Activated CD8-positive, alpha-beta memory T cell treated with anti-CD3 and anti-CD28 coated beads for 1 hour (primary cell): ENCODE measurements at regions not wholly inside any gene's neighbourhood (a gene's known extent, or its start where the extent isn't known, plus 50 kb on each side); places are given as distances from the start of the nearest gene placed in this dataset.

Experiments used
- DNase-seq, 2 donors: peaks; one replicate each; pipeline ENCODE4 v3.0.0-alpha.2; 2020; ENCODE audit warnings: low read depth in 1 of 2; ENCODE audit errors: extremely low read depth in 1 of 2

GRCh38 chr17:77704048-77704815 lies 254.3 kb upstream of the TNRC6C start:
- DNase-seq: no peak

DNA sequence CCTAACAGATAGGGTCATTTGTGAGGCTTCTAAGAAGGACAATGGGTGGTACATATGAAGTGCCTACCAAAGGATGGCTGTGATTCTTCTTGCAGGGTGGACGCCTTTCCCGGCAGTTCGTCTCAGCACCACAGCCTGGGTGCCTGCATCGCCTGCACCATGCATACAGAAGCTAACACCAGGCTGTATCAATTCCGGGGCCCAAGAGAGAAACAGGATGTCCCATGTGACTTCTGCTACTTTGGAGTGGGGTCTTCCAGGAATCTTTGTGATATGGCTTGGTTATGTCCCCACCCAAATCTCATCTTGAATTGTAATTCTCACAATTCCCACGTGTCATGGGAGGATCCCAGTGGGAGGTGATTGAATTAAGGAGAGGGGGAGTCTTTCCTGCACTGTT lies 251.6 kb upstream of the TNRC6C start:
- DNase-seq: no peak

DNA sequence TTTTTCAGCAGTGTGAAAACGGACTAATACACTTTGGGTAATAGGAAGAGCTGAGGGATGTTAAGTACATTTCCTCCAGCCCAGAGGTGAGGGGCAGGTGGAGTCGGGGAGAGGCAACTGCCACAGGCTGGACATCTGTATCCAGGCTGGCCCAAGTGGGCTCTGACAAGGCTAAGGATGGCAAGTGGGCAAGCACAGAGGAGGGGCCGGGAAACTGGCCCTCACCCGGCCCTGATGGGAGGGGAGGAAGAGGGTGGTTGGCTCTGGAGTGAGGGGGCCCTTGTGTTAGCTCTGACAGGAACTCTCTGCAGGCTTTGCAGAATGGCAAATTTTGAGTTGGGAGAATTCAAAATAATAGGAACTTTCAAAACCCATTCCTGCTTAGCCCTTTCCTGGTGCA lies 251.0 kb upstream of the TNRC6C start:
- DNase-seq: no peak

GRCh38 chr17:77708049-77708448 lies 250.5 kb upstream of the TNRC6C start:
- no peak for DNase-seq

- DNase-seq: no peak
Observed at GRCh38 chr17:77708936-77709335, 249.6 kb upstream of the TNRC6C start.

- no peak for DNase-seq
Observed at GRCh38 chr17:77709594-77709993, 248.9 kb upstream of the TNRC6C start.

DNA sequence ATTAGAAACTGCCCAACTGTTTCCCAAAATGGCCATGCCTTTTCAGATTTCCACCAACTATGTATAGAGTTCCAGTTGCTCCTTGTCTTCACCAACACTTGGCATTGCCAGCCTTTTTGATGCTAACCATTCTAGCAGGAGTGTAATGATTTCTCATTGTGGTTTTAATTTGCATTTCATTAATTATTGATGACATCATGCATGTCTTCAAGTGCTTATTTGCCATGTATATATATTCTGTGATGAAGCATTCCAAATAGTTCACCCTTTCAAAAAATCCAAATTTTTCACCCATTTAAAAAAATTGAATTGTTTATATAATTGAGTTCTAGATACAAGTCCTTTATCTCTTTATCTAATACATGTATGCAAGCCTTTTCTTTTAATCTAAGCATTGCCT lies 245.9 kb upstream of the TNRC6C start:
- no peak for DNase-seq

DNA sequence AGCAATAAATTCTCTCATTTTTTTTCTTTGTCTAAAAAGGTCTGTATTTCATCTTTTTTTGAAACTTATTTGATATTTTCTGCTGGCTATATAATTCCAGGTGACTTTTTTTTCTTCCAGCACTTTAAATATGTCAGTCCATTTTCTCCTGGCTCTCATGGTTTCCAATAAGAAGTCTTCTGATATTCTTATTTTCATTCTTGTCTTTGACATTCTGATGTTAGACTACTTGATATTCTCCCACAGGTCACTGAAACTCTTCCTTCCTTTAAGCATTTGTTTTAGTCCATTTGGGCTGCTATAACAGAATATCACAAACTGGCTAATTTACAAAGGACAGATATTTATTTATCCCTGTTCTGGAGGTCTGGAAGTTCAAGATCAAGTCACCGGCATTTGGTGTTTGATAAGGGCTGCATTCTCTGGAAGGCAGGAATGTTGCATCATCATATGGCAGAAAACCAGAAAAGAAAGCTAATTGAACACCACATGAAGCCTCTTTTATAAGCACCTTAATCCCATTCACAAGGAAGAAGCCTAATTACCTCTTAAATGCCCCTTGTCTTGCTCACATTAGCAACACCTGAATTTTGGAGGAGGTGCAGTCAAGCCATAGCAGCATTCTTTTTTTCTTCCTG lies 242.1 kb upstream of the TNRC6C start:
- no peak for DNase-seq

DNA sequence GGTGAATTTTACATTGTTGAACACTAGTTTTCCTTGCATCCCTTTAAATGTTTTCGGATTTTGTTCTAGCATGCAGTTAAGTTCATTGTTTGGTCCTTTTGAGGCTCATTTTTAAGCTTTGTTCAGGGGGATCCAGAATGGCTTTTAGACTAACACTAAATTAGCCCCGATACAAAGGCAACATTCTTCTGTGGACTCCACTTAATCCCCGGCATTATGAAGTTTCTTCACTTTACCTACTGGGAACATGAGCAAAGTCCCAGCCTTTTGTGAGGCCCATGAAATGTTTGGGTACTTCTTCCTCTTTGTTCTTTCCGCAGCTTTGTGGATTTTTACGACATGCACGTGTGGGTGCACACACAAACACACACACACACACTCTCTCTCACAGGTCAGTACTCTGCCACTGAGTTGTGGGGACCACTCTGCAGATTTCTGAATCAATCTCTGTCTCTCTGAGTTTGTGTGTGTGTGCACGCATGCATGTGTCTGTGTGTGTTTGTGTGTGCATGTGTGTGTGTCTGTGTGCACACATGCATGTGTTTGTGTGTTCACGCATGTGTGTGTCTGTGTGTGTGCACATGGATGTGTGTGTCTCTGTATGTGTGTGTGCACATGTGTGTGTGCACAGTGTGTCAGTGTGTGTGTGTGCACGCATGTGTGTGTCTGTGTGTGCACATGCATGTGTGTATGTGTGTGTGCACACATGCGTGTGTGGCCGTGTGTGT lies 240.4 kb upstream of the TNRC6C start:
- DNase-seq: no peak

DNA sequence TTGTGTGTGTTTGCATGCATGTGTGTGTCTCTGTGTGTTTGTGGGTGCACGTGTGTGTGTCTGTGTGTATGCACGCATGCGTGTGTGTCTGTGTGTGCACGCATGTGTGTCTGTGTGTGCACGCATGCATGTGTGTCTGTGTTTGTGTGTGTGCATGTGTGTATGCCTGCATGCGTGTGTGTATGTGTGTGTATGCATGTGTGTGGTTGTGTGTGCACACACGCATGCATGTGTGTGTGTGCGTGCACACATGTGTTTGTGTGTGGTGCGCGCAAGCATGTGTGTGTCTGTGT lies 239.9 kb upstream of the TNRC6C start:
- DNase-seq: no peak

DNA sequence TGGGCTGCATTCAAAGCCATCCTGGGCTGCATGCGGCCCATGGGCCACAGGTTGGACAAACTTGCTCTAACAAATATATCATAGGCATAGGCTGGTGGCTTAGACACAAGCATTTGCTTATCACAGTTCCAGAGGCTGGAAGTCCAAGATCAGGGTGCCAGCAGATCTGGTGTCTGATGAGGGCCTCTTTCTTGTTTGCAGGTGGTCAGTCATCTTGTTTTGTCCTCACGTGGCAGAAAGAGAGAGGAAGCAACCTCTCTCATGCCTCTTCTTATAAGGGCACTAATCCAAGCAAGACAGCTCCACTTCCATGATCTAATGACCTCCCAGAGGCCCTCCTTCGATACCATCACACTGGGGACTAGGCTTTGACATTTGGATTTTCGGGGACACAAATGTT lies 238.7 kb upstream of the TNRC6C start:
- DNase-seq: no peak

DNA sequence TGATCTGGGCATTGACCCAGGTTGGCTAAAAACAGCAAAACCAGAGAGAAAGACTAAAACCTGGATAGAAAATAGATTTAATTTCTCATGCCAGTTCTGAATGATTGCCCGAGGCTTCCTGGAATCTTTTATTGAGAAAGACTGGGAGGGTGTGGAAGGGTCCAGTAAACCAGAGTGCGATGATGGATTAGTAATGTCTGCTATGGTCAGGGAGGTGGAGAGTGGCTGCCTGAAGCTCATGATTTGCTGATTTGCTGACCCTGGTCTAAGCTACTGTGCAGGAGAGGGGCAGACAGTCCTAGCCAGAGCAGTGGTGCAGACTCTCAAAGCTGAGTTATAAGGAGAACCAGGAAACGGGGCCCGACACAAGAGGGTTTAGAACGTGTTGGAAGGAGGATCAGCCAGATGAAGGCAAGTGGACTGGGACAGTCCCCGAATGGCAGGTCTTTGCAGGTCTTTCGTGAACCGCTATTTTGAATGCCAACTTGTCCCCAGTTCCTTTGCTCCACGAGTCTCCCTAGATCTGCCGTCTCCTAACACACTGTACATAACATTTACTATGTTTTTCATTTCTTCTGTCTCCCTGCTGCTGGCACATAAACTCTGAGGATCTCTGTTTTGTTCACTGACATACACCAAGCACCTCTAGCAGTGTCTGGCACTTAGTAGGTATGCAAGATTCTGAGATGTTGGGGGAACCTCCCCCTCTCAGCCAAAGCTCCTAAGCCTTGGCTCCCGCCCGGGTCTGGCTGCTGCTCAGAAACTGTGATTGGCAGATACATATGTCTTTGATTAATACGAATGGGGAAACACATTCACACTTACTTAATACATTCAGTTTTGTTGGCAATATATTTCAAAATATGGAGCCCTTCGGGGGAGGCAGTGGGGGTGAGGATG lies 237.3 kb upstream of the TNRC6C start:
- DNase-seq: no peak

GRCh38 chr17:77721846-77722160 lies 236.7 kb upstream of the TNRC6C start:
- DNase-seq: no peak

GRCh38 chr17:77722366-77722765 lies 236.1 kb upstream of the TNRC6C start:
- no peak for DNase-seq

DNA sequence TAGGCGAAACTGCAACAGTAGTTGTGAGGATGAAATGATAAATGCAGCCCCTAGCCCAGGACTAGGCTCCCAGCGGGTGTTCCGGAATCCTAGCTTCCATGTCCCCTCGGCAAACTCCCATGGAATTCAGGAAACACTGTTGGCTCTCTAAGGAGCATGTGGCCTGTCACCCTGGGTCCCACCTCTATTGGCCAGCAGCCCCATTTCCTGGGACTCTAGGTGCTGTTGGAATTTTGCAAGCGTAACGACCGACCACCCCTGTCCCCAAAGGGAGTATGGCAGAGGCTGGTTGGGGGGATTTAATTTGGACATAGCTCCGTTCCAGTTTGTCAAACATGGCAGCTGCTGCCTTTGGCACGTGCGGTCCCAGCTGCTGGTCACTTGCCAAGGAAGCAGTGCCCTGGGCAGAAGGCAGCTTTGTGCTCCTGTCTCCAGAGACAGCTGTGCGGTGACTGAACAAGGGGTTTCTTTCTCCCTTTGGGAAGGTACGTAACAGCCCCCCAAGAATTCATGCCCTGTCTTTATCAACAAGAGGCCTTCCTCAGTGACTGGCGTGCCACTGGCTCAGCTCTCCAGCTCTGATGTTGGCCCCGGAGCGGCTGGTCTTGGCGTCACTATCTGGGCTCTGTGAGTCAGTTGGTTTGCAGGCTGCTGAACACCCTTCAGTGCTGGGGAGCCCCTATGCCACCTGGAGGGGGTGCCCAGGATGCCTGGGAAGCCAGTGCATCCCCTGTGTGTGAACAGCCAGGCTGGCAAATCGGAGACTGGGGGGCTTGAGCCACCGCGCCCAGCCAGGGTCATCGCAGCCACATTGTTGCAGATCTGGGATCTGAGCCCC lies 235.2 kb upstream of the TNRC6C start:
- DNase-seq: no peak

DNA sequence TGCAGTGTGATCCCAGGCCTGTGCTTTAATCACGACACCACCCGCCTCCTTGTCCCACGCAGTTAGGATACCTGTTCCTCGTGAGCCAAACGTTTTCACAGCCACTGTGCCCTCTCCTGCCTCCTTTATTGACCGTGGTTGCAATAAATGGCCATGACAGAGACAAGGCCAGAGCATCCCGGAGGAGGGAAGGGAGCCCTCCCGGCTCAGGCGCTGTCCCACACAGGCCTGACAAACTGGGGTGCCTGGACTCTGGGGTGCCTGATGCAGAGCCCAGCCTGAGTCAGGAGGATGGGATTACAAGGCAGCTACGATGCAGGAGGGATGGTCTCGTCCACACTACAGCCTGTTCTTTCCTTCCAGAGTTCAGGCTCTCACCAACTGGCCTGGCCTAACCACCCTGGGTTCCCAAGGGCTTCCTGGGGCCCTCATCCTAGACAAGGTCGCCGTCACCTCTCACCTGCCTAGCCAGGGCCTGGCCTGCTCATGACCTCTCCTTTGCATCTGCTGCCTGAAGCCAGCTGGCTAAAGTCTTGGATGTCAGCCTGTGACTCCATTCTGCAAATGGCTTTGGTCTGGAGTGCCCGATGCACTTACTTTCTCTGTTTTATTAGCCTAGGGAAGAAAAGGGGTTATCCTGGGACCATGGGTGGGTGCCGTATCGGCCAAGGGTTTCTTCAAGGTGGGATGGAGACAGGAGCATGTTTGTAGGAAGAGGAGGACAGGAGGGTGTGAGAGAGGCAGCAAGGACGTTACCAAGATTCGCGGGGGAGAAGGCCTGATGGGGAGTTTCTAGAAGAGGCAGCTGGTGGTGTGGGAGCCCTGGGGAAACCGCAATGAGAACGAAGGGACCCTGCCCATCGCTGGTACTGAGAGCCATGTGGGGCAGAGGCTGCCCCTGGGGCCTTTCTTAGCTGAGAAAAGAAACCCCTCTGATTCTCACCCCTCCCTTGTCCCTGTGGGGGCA lies 234.3 kb upstream of the TNRC6C start:
- no peak for DNase-seq

- no peak for DNase-seq
Observed at GRCh38 chr17:77724876-77725615, 233.5 kb upstream of the TNRC6C start.

- DNase-seq: no peak
Observed at GRCh38 chr17:77725846-77726245, 232.7 kb upstream of the TNRC6C start.

DNA sequence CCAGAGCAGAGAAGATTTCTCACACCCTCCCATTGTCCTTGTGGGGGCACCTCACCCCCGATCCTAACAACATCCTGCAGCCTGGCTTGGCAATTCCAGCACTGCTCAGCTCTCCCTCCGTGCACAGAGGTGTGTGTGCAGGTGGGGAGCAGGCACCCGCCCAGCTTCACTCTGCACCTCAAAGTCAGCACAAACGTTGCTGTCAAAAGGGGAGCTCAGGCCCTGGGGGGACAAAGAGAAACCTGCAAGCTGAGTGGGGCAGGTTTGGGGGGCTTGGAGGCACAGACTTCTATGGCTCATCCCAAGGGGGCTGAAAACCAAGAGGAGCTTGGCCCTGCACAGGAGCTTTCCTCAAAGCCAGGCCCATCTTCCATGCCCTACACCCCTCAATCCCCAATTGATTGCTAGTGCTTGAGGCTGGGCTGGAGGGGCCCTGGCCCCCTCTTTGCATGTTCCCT lies 231.9 kb upstream of the TNRC6C start:
- DNase-seq: no peak
